PC-9 (cell line): ENCODE measurements at regions not wholly inside any gene's neighbourhood (a gene's known extent, or its start where the extent isn't known, plus 50 kb on each side); places are given as distances from the start of the nearest gene placed in this dataset.
"Not testable (repeated sequence)": the region's sequence is repeated elsewhere in the genome, so short reads cannot be mapped to it uniquely, and the experiment has no call there.

Experiments
- BruUV-seq: library from RNA; stranded (reverse); fragments of 400-500 nt; replicated peaks from 2 replicates; lab custom pipeline; 2021; lab: Mats Ljungman, UMichigan
- CTCF ChIA-PET: fragments of 300-600 bp; sonication (Branson Sonifier 250); formaldehyde crosslinking; loops from one replicate; lab custom pipeline; 2022; ENCODE audit warnings: antibody characterized with exemption; lab: Charles Lee
- POLR2A ChIA-PET: fragments of 300-600 bp; sonication (Branson Sonifier 250); formaldehyde crosslinking; loops from one replicate; lab custom pipeline; 2022; ENCODE audit warnings: antibody characterized with exemption; ENCODE audit not compliant: unreplicated experiment; lab: Charles Lee
- DNase-seq, 2 experiments: peaks; one replicate each; pipeline versions ENCODE4 v3.0.0 to v3.0.0-alpha.2; 2015 to 2022; ENCODE audit warnings: mixed read lengths in 1 of 2
- H2AFZ ChIP-seq: fragments of 200-600 bp; sonication (generic); 2 replicates; pipeline ENCODE4 v1.8.1; 2017; ENCODE audit warnings: antibody characterized with exemption
- H3F3A ChIP-seq: fragments of 200-600 bp; sonication (generic); 2 replicates; pipeline ENCODE4 v1.8.1; 2017; ENCODE audit warnings: antibody characterized with exemption, mild to moderate bottlenecking, low read depth; ENCODE audit not compliant: insufficient read depth
- H3K27ac ChIP-seq: fragments of 200-600 bp; sonication (generic); 2 replicates; pipeline ENCODE4 v1.6.1; 2016; ENCODE audit warnings: mixed run types
- H3K27me3 ChIP-seq: fragments of 200-600 bp; sonication (generic); 2 replicates; pipeline ENCODE4 v1.6.1; 2016; ENCODE audit warnings: low read depth, mixed run types; ENCODE audit not compliant: insufficient read depth
- H3K36me3 ChIP-seq: fragments of 200-600 bp; sonication (generic); 2 replicates; pipeline ENCODE4 v1.6.1; 2016; ENCODE audit warnings: low read depth, mixed run types
- H3K4me1 ChIP-seq: fragments of 200-600 bp; sonication (generic); replicated peaks from 2 replicates; pipeline ENCODE4 v1.6.1; 2016; ENCODE audit warnings: mixed run types; ENCODE audit not compliant: insufficient read depth
- H3K4me2 ChIP-seq: fragments of 200-600 bp; sonication (generic); 2 replicates; pipeline ENCODE4 v1.6.1; 2017; ENCODE audit warnings: mixed run types
- H3K4me3 ChIP-seq: fragments of 200-600 bp; sonication (generic); 2 replicates; pipeline ENCODE4 v1.6.1; 2016; ENCODE audit warnings: mixed run types
- H3K79me2 ChIP-seq: fragments of 200-600 bp; sonication (generic); 2 replicates; pipeline ENCODE4 v1.6.1; 2017; ENCODE audit warnings: low read depth, mixed run types
- H3K9me2 ChIP-seq: fragments of 200-600 bp; sonication (generic); 2 replicates; pipeline ENCODE4 v1.8.1; 2017; ENCODE audit warnings: mild to moderate bottlenecking; ENCODE audit not compliant: insufficient read depth
- H3K9me3 ChIP-seq: fragments of 200-600 bp; sonication (generic); 2 replicates; pipeline ENCODE4 v1.8.1; 2016; ENCODE audit warnings: low read depth; ENCODE audit not compliant: insufficient read depth
- H4K20me1 ChIP-seq: fragments of 200-600 bp; sonication (generic); 2 replicates; pipeline ENCODE4 v1.8.1; 2017; ENCODE audit not compliant: insufficient read depth
- CTCF ChIP-seq: fragments of 200-600 bp; sonication (generic); conservative IDR thresholded peaks from 2 replicates; pipeline ENCODE4 v1.6.1; 2017; ENCODE audit warnings: mixed run types, antibody characterized with exemption, mild to moderate bottlenecking, moderate library complexity
- EZH2 ChIP-seq: fragments of 200-600 bp; sonication (generic); IDR thresholded peaks from 2 replicates; pipeline ENCODE4 v1.8.0; 2017; ENCODE audit warnings: antibody characterized with exemption, low read depth
- intact Hi-C: fragments of 100-400 bp; cut with micrococcal nuclease; formaldehyde crosslinking; loops from one replicate; pipeline ENCODE4 v1.10.0; 2022; ENCODE audit not compliant: unreplicated experiment

GRCh38 chr12:131468206-131468605 lies 242.7 kb upstream of the SFSWAP start:
- no peak overlapping the region for H3K4me3 ChIP-seq
- H3K27me3 ChIP-seq, result peaks cover 81% of the 10 kb centered on the region
- no peak overlapping the region for H2AFZ ChIP-seq
- no peaks in the 10 kb centered on the region for H3K79me2 ChIP-seq
- no peaks in the 10 kb centered on the region for H4K20me1 ChIP-seq
- no peak for DNase-seq
- no peaks in the 10 kb centered on the region for H3K9me2 ChIP-seq
- intact Hi-C loops, result no loop called here
- no peaks in the 10 kb centered on the region for H3K9me3 ChIP-seq
- no peak overlapping the region for H3K27ac ChIP-seq
- BruUV-seq, result no TSS peak
- TF ChIP-seq CTCF (no peak), EZH2 (no peak)
- no peaks in the 10 kb centered on the region for H3F3A ChIP-seq
- no peaks in the 10 kb centered on the region for H3K36me3 ChIP-seq
- POLR2A ChIA-PET, result no interaction called here
- H3K4me1 ChIP-seq, result no peaks in the 10 kb centered on the region
- CTCF ChIA-PET, result no interaction called here
- no peak overlapping the region for H3K4me2 ChIP-seq

GRCh38 chr12:131469945-131470344 lies 240.9 kb upstream of the SFSWAP start:
- BruUV-seq, H3K27ac ChIP-seq, H3K36me3 ChIP-seq, intact Hi-C loops, H3K9me3 ChIP-seq, H3K4me1 ChIP-seq, DNase-seq, H3K79me2 ChIP-seq, POLR2A ChIA-PET, H3K9me2 ChIP-seq, H4K20me1 ChIP-seq, H3F3A ChIP-seq, H3K4me3 ChIP-seq, CTCF ChIA-PET, H2AFZ ChIP-seq, H3K4me2 ChIP-seq: not testable (repeated sequence)
- peaks cover 77% of the 10 kb centered on the region for H3K27me3 ChIP-seq

GRCh38 chr12:131471271-131471905 lies 239.5 kb upstream of the SFSWAP start:
- Histone ChIP-seq H3F3A (no peaks in the 10 kb centered on the region), H3K4me2 (no peak overlapping the region), H3K9me3 (no peaks in the 10 kb centered on the region), H3K79me2 (no peaks in the 10 kb centered on the region), H3K27ac (no peak overlapping the region), H2AFZ (no peak overlapping the region), H3K4me3 (no peak overlapping the region), H3K4me1 (no peaks in the 10 kb centered on the region), H3K9me2 (no peaks in the 10 kb centered on the region), H3K36me3 (no peaks in the 10 kb centered on the region), H4K20me1 (no peaks in the 10 kb centered on the region), H3K27me3 (peaks cover 65% of the 10 kb centered on the region)
- DNase-seq, result no peak
- no TSS peak for BruUV-seq
- intact Hi-C loops, result no loop called here
- TF ChIP-seq EZH2 (no peak; the same call in 1 of the 2 replicates), CTCF (no peak)
- ChIA-PET CTCF (no interaction called here), POLR2A (no interaction called here)
